ENCODE measurements at regions not wholly inside any gene's neighbourhood (a gene's known extent, or its start where the extent isn't known, plus 50 kb on each side); places are given as distances from the start of the nearest gene placed in this dataset.

GRCh38 chr15:97101572-97101971 lies 771.1 kb downstream of the NR2F2 start:
- H3K4me1 ChIP-seq (replicated peaks): no peaks in the 10 kb centered on the region
- intact Hi-C loops (cut with DNase I): no loop called here
- H3K9me3 ChIP-seq: no peaks in the 10 kb centered on the region
- no peaks in the 10 kb centered on the region for H3K36me3 ChIP-seq
- H3K4me3 ChIP-seq: no peak overlapping the region
- no peak overlapping the region for H3K27ac ChIP-seq
- no peak for DNase-seq (ENCODE audit: low spot score)
- H3K27me3 ChIP-seq (replicated peaks; ENCODE audit: insufficient read depth): no peaks in the 10 kb centered on the region
- no peak for TF ChIP-seq CTCF (IDR thresholded peaks at IDR 0.05)
- no peak for TF ChIP-seq POLR2AphosphoS5 (IDR thresholded peaks at IDR 0.05)
- TF ChIP-seq POLR2A (IDR thresholded peaks at IDR 0.05): no peak

GRCh38 chr15:97114900-97115760 lies 784.6 kb downstream of the NR2F2 start:
- H3K27ac ChIP-seq: no peak overlapping the region
- intact Hi-C loops (cut with DNase I): no loop called here
- no peaks in the 10 kb centered on the region for H3K4me1 ChIP-seq (replicated peaks)
- no peaks in the 10 kb centered on the region for H3K27me3 ChIP-seq (replicated peaks; ENCODE audit: insufficient read depth)
- DNase-seq (ENCODE audit: low spot score): no peak
- TF ChIP-seq CTCF (IDR thresholded peaks at IDR 0.05): no peak
- no peak for TF ChIP-seq POLR2AphosphoS5 (IDR thresholded peaks at IDR 0.05)
- no peak for TF ChIP-seq POLR2A (IDR thresholded peaks at IDR 0.05)
- no peaks in the 10 kb centered on the region for H3K9me3 ChIP-seq
- H3K36me3 ChIP-seq: no peaks in the 10 kb centered on the region
- 72% methylated on average over 9 of the region's 9 CpGs for WGBS
- no peak overlapping the region for H3K4me3 ChIP-seq

- Histone ChIP-seq H3K4me3 (no peak overlapping the region), H3K27me3 (replicated peaks; ENCODE audit: insufficient read depth) (no peaks in the 10 kb centered on the region), H3K36me3 (no peaks in the 10 kb centered on the region), H3K9me3 (no peaks in the 10 kb centered on the region), H3K27ac (no peak overlapping the region), H3K4me1 (replicated peaks) (no peaks in the 10 kb centered on the region)
- intact Hi-C loops (cut with DNase I): no loop called here
- WGBS: 60% methylated on average over 3 of the region's 3 CpGs
- TF ChIP-seq POLR2AphosphoS5 (IDR thresholded peaks at IDR 0.05): no peak
- TF ChIP-seq POLR2A (IDR thresholded peaks at IDR 0.05): no peak
- TF ChIP-seq CTCF (IDR thresholded peaks at IDR 0.05): no peak
- no peak for DNase-seq (ENCODE audit: low spot score)
Observed at GRCh38 chr15:97115761-97116070, 785.2 kb downstream of the NR2F2 start.

GRCh38 chr15:97124790-97125189 lies 794.3 kb downstream of the NR2F2 start:
- TF ChIP-seq CTCF (IDR thresholded peaks at IDR 0.05) (no peak), POLR2A (IDR thresholded peaks at IDR 0.05) (no peak), POLR2AphosphoS5 (IDR thresholded peaks at IDR 0.05) (no peak)

GRCh38 chr15:97126553-97127233 lies 796.2 kb downstream of the NR2F2 start:
- H3K27ac ChIP-seq: no peak overlapping the region
- no peaks in the 10 kb centered on the region for H3K4me1 ChIP-seq (replicated peaks)
- no peak overlapping the region for H3K4me3 ChIP-seq
- DNase-seq (ENCODE audit: low spot score): no peak
- WGBS: 55% methylated on average over 4 of the region's 4 CpGs
- H3K27me3 ChIP-seq (replicated peaks; ENCODE audit: insufficient read depth): no peaks in the 10 kb centered on the region
- no peaks in the 10 kb centered on the region for H3K36me3 ChIP-seq
- H3K9me3 ChIP-seq: no peaks in the 10 kb centered on the region
- no peak for TF ChIP-seq POLR2A (IDR thresholded peaks at IDR 0.05)
- no peak for TF ChIP-seq CTCF (IDR thresholded peaks at IDR 0.05)
- no peak for TF ChIP-seq POLR2AphosphoS5 (IDR thresholded peaks at IDR 0.05)
- intact Hi-C loops (cut with DNase I): no loop called here

More at GRCh38 chr15:97124790-97125189, 794.3 kb downstream of the NR2F2 start:
- Histone ChIP-seq H3K4me3 (no peak overlapping the region), H3K4me1 (replicated peaks) (no peaks in the 10 kb centered on the region), H3K27ac (no peak overlapping the region), H3K36me3 (no peaks in the 10 kb centered on the region), H3K27me3 (replicated peaks; ENCODE audit: insufficient read depth) (no peaks in the 10 kb centered on the region), H3K9me3 (no peaks in the 10 kb centered on the region)
- DNase-seq (ENCODE audit: low spot score): no peak
- 98% methylated on average over 4 of the region's 4 CpGs for WGBS
- intact Hi-C loops (cut with DNase I): no loop called here

Measured in prostate gland (tissue), 2 donors.